A549 (cell line): ENCODE measurements at regions not wholly inside any gene's neighbourhood (a gene's known extent, or its start where the extent isn't known, plus 50 kb on each side); places are given as distances from the start of the nearest gene placed in this dataset.
"Not testable (repeated sequence)": the region's sequence is repeated elsewhere in the genome, so short reads cannot be mapped to it uniquely, and the experiment has no call there.

ENCODE experiments used
- ATAC-seq, 2 experiments: fragments of 200-7000 bp in 1 of 2; fragments of >200 bp in 1 of 2; cut with Nextera tagmentation in 1 of 2; cut with Tn5 transposase in 1 of 2; 3 replicates each; pipeline versions ENCODE4 v1.8.0 to v1.9.1; 2018 to 2020; ENCODE audit warnings: mild to moderate bottlenecking in 1 of 2, moderate library complexity in 1 of 2
- CTCF ChIA-PET: fragments of 300-600 bp; sonication (Branson Sonifier 250); formaldehyde crosslinking; extraction: SDS; loops from one replicate; lab custom pipeline; 2021; ENCODE audit warnings: antibody characterized with exemption, inconsistent platforms; lab: Yijun Ruan, JAX
- POLR2A ChIA-PET: fragments of 350-600 bp; formaldehyde crosslinking; extraction: SDS; loops from one replicate; lab custom pipeline; 2021; ENCODE audit warnings: antibody characterized with exemption, inconsistent platforms; lab: Yijun Ruan, JAX
- DNase-seq, 2 experiments: peaks; one replicate each; pipeline versions ENCODE4 v3.0.0 to v3.0.0-alpha.2; 2011 to 2016; ENCODE audit warnings: low read depth in 1 of 2, low spot score in 1 of 2
- FAIRE-seq: peaks from 2 replicates; lab custom pipeline; 2011; peaks lifted over from hg19 to GRCh38; lab: Jason Lieb, UNC
- H3K27ac ChIP-seq, 2 experiments: fragments of >200 bp; sonication (Bioruptor Twin); formaldehyde crosslinking; 3 replicates each; pipeline ENCODE4 v1.5.1; 2016 to 2017
- H3K4me1 ChIP-seq: fragments of >200 bp; sonication (Bioruptor Twin); formaldehyde crosslinking; 3 replicates; pipeline ENCODE4 v1.6.1; 2016
- H3K4me2 ChIP-seq: fragments of >200 bp; sonication (Bioruptor Twin); formaldehyde crosslinking; 3 replicates; pipeline ENCODE4 v1.6.1; 2016
- H3K4me3 ChIP-seq: fragments of >200 bp; sonication (Bioruptor Twin); formaldehyde crosslinking; 3 replicates; pipeline ENCODE4 v1.5.1; 2016
- H3K9me3 ChIP-seq: fragments of >200 bp; sonication (Bioruptor Twin); formaldehyde crosslinking; 3 replicates; pipeline ENCODE4 v1.6.1; 2016
- BCL3 ChIP-seq: fragments of >200 bp; sonication (Bioruptor Twin); formaldehyde crosslinking; IDR thresholded peaks from 3 replicates; pipeline ENCODE4 v1.6.1; 2016
- CBX2 ChIP-seq: fragments of 200-600 bp; sonication (generic); IDR thresholded peaks from 2 replicates; pipeline ENCODE4 v1.6.1; 2016; ENCODE audit warnings: low read depth, mild to moderate bottlenecking, borderline replicate concordance
- CBX8 ChIP-seq: fragments of 200-600 bp; sonication (generic); IDR thresholded peaks from 2 replicates; pipeline ENCODE4 v1.6.1; 2016
- EHMT2 ChIP-seq: fragments of 200-600 bp; sonication (generic); IDR thresholded peaks from 2 replicates; pipeline ENCODE4 v1.6.1; 2016; ENCODE audit warnings: antibody characterized with exemption, low read depth, mild to moderate bottlenecking, moderate library complexity
- EP300 ChIP-seq, 2 experiments: fragments of >200 bp; sonication (Bioruptor Twin); formaldehyde crosslinking; IDR thresholded peaks; 2 replicates in 1 of 2; 3 replicates in 1 of 2; pipeline ENCODE4 v1.6.1; 2016 to 2017
- ESRRA ChIP-seq: fragments of 150-350 bp; IDR thresholded peaks from 2 replicates; pipeline ENCODE4 v1.6.1; 2014; ENCODE audit warnings: mild to moderate bottlenecking, low read length, borderline replicate concordance
- FOSB ChIP-seq: fragments of 250-450 bp; sonication (Bioruptor Pico); IDR thresholded peaks from 2 replicates; pipeline ENCODE4 v1.5.0; 2020; ENCODE audit warnings: mild to moderate bottlenecking, moderate library complexity
- FOSL2 ChIP-seq, 2 experiments: fragments of 450-650 bp in 1 of 2; fragments of >200 bp in 1 of 2; sonication (Bioruptor Twin) in 1 of 2; formaldehyde crosslinking; IDR thresholded peaks; 2 replicates each; pipeline versions ENCODE4 v1.5.0 to v1.6.1; 2016 to 2020; ENCODE audit warnings: mild to moderate bottlenecking in 1 of 2, moderate library complexity in 1 of 2
- GATA3 ChIP-seq: IDR thresholded peaks from 2 replicates; pipeline ENCODE4 v1.6.1; 2012; ENCODE audit warnings: borderline replicate concordance
- HDAC2 ChIP-seq: fragments of 200-600 bp; sonication (generic); IDR thresholded peaks from 2 replicates; pipeline ENCODE4 v1.6.1; 2016
- HEYL ChIP-seq: fragments of 250-450 bp; sonication (Bioruptor Pico); IDR thresholded peaks from 2 replicates; pipeline ENCODE4 v1.8.0; 2021; ENCODE audit warnings: mild to moderate bottlenecking, moderate library complexity
- HOXB13 ChIP-seq: fragments of 250-450 bp; sonication (Bioruptor Pico); IDR thresholded peaks from 2 replicates; pipeline ENCODE4 v1.5.0; 2020; ENCODE audit warnings: low read depth, mild to moderate bottlenecking, moderate library complexity
- KDM5A ChIP-seq: fragments of 200-600 bp; sonication (generic); IDR thresholded peaks from 2 replicates; pipeline ENCODE4 v1.6.1; 2016; ENCODE audit warnings: antibody characterized with exemption, mild to moderate bottlenecking
- MAZ ChIP-seq: fragments of 150-350 bp; IDR thresholded peaks from 2 replicates; pipeline ENCODE4 v1.6.1; 2014; ENCODE audit warnings: antibody characterized with exemption, low read depth, low read length, borderline replicate concordance
- NPAS2 ChIP-seq: fragments of 250-450 bp; sonication (Bioruptor Pico); IDR thresholded peaks from 2 replicates; pipeline ENCODE4 v1.8.0; 2022; ENCODE audit warnings: mild to moderate bottlenecking, moderate library complexity, borderline replicate concordance
- NR3C1 ChIP-seq: fragments of >200 bp; sonication (Bioruptor Twin); formaldehyde crosslinking; IDR thresholded peaks from 3 replicates; pipeline ENCODE4 v1.6.1; 2017
- PBX3 ChIP-seq: IDR thresholded peaks from 2 replicates; pipeline ENCODE4 v1.6.1; 2012
- PHF8 ChIP-seq: fragments of 200-600 bp; sonication (generic); IDR thresholded peaks from 2 replicates; pipeline ENCODE4 v1.6.1; 2016; ENCODE audit warnings: low read depth, mild to moderate bottlenecking, antibody characterized with exemption, moderate library complexity, borderline replicate concordance
- POLR2A ChIP-seq: IDR thresholded peaks from 2 replicates; pipeline ENCODE4 v1.6.1; 2012; ENCODE audit warnings: mild to moderate bottlenecking, low read length
- SMC3 ChIP-seq: fragments of >200 bp; sonication (Bioruptor Twin); formaldehyde crosslinking; IDR thresholded peaks from 3 replicates; pipeline ENCODE4 v1.6.1; 2018; ENCODE audit warnings: inconsistent platforms
- SREBF2 ChIP-seq: fragments of 450-650 bp; IDR thresholded peaks from 2 replicates; pipeline ENCODE4 v1.6.1; 2014; ENCODE audit warnings: mild to moderate bottlenecking, moderate library complexity
- TFCP2L1 ChIP-seq: fragments of 250-450 bp; sonication (Bioruptor Pico); IDR thresholded peaks from 2 replicates; pipeline ENCODE4 v1.5.0; 2021; ENCODE audit warnings: mild to moderate bottlenecking
- WGBS: methylation state at CpG from one replicate; pipeline ENCODE4 v1.1.6; 2017; ENCODE audit errors: missing lambda C conversion rate; 5-methylcytosine and 5-hydroxymethylcytosine counted together
- TF ChIP-seq, protein P1 (sequence below): fragments of 150-350 bp; IDR thresholded peaks from 2 replicates; pipeline ENCODE4 v1.6.1; 2014; ENCODE audit warnings: low read depth, mild to moderate bottlenecking, low read length
- TF ChIP-seq, protein P2 (sequence below): fragments of >200 bp; sonication (Bioruptor Twin); formaldehyde crosslinking; IDR thresholded peaks from 3 replicates; pipeline ENCODE4 v1.5.1; 2016

- POLR2A ChIA-PET, result no interaction called here
- Histone ChIP-seq H3K27ac (no peak overlapping the region), H3K4me2 (no peak overlapping the region), H3K9me3 (no peaks in the 10 kb centered on the region)
- FAIRE-seq, result no peak
- WGBS, result 0% methylated on average over 1 of the region's 1 CpG
- ATAC-seq, result no peak
- TF ChIP-seq GATA3 (no peak), HEYL (CRISPR knock-in tag) (no peak), MAZ (no peak), FOSB (CRISPR knock-in tag) (no peak), PBX3 (no peak), PHF8 (no peak), POLR2A (no peak), FOSL2 (IDR thresholded peaks at IDR 0.05) (no peak), FOSL2 (CRISPR knock-in tag; IDR thresholded peaks at IDR 0.05) (no peak), ESRRA (no peak), SMC3 (no peak), TFCP2L1 (CRISPR knock-in tag) (no peak), BCL3 (no peak), EP300 (IDR thresholded peaks at IDR 0.05) (no peak), CBX8 (no peak)
- TF ChIP-seq, all 56 proteins: peak for 0
- no peak overlapping the region for H3K4me3 ChIP-seq
- no peak for DNase-seq
- H3K4me1 ChIP-seq, result no peaks in the 10 kb centered on the region
- CTCF ChIA-PET, result interaction anchor here (0.6 to 1.2 kb wide), 3 partner anchors 11 to 632 kb away, joined by 3 read pairs; no protein-coding TSS in a partner anchor
Measured at GRCh38 chr11:87501388-87501787, 463.7 kb downstream of the TMEM135 start.

GRCh38 chr11:87494936-87495335 is 457.2 kb downstream of the TMEM135 start:
- DNase-seq, H3K9me3 ChIP-seq, CTCF ChIA-PET, FAIRE-seq, H3K27ac ChIP-seq, H3K4me3 ChIP-seq, POLR2A ChIA-PET, H3K4me2 ChIP-seq, H3K4me1 ChIP-seq, ATAC-seq: not testable (repeated sequence)
- WGBS, result 43% methylated on average over 3 of the region's 3 CpGs

DNA sequence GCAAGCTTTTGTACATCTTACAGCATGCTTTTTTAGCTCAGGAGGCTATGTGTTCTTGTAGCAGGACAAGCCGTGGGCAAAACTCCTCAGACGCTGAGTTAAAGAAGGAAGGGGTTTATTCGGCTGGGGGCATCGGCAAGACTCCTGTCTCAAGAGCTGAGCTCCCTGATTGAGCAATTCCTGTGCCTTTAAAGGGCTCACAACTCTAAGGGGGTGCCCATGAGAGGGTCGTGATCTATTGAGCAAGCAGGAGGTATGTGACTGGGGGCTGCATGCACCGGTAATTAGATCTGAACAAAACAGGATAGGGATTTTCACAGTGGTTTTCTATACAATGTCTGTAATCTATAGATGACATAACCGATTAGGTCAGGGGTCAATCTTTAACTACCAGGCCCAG is 456.3 kb downstream of the TMEM135 start:
- H3K27ac ChIP-seq, H3K9me3 ChIP-seq, H3K4me3 ChIP-seq, DNase-seq, FAIRE-seq, ATAC-seq, H3K4me1 ChIP-seq, POLR2A ChIA-PET, H3K4me2 ChIP-seq, CTCF ChIA-PET: not testable (repeated sequence)
- 9% methylated on average over 7 of the region's 7 CpGs for WGBS

DNA sequence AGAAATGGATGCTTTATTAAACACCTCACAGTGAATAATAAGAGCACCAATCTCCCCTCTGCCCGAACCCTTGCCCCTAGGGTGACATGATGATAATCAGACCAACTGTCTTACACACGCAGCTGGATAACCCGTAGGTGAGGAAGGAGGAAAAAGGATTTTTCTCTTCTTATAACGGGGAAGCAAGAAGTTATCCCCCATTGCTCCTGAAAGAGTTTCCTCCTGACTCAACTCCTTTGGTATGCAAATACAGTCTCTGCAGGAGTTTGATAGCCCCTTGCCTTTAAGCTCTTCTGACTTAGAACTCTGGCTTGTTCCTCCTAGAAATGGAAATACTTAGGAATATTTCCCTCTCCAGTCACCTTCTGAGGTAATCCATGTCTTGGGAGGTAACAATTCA is 455.8 kb downstream of the TMEM135 start:
- Histone ChIP-seq H3K27ac (no peak overlapping the region), H3K9me3 (no peaks in the 10 kb centered on the region), H3K4me3 (no peak overlapping the region), H3K4me2 (no peak overlapping the region), H3K4me1 (no peaks in the 10 kb centered on the region)
- FAIRE-seq, result no peak
- ATAC-seq, result no peak
- 7% methylated on average over 4 of the region's 4 CpGs for WGBS
- ChIA-PET CTCF (no interaction called here), POLR2A (no interaction called here)
- DNase-seq, result no peak
- TF ChIP-seq, protein P1, sequence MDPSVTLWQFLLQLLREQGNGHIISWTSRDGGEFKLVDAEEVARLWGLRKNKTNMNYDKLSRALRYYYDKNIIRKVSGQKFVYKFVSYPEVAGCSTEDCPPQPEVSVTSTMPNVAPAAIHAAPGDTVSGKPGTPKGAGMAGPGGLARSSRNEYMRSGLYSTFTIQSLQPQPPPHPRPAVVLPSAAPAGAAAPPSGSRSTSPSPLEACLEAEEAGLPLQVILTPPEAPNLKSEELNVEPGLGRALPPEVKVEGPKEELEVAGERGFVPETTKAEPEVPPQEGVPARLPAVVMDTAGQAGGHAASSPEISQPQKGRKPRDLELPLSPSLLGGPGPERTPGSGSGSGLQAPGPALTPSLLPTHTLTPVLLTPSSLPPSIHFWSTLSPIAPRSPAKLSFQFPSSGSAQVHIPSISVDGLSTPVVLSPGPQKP, result no peak
- no peak for TF ChIP-seq EHMT2
- TF ChIP-seq SREBF2, result no peak
- TF ChIP-seq ESRRA, result no peak
- TF ChIP-seq HDAC2, result no peak
- TF ChIP-seq KDM5A, result no peak
- no peak for TF ChIP-seq NPAS2 (CRISPR knock-in tag)
- no peak for TF ChIP-seq EP300 (IDR thresholded peaks at IDR 0.05)
- no peak for TF ChIP-seq CBX2
- TF ChIP-seq HEYL (CRISPR knock-in tag), result no peak
- TF ChIP-seq, protein P2, sequence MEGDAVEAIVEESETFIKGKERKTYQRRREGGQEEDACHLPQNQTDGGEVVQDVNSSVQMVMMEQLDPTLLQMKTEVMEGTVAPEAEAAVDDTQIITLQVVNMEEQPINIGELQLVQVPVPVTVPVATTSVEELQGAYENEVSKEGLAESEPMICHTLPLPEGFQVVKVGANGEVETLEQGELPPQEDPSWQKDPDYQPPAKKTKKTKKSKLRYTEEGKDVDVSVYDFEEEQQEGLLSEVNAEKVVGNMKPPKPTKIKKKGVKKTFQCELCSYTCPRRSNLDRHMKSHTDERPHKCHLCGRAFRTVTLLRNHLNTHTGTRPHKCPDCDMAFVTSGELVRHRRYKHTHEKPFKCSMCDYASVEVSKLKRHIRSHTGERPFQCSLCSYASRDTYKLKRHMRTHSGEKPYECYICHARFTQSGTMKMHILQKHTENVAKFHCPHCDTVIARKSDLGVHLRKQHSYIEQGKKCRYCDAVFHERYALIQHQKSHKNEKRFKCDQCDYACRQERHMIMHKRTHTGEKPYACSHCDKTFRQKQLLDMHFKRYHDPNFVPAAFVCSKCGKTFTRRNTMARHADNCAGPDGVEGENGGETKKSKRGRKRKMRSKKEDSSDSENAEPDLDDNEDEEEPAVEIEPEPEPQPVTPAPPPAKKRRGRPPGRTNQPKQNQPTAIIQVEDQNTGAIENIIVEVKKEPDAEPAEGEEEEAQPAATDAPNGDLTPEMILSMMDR, result no peak
- TF ChIP-seq NR3C1, result no peak
- TF ChIP-seq HOXB13 (CRISPR knock-in tag), result no peak
